Neural progenitor cell (in vitro differentiated cells): ENCODE measurements at regions not wholly inside any gene's neighbourhood (a gene's known extent, or its start where the extent isn't known, plus 50 kb on each side); places are given as distances from the start of the nearest gene placed in this dataset.

Experiments used
- EZH2 ChIP-seq: fragments of 200-600 bp; sonication (generic); IDR thresholded peaks from 2 replicates; pipeline ENCODE4 v1.6.1; 2017; ENCODE audit warnings: antibody characterized with exemption, mild to moderate bottlenecking, moderate library complexity
- TF ChIP-seq, protein P1 (sequence below): fragments of 200-600 bp; sonication (generic); IDR thresholded peaks from 2 replicates; pipeline ENCODE4 v1.5.1; 2017; ENCODE audit warnings: antibody characterized with exemption, mild to moderate bottlenecking

DNA sequence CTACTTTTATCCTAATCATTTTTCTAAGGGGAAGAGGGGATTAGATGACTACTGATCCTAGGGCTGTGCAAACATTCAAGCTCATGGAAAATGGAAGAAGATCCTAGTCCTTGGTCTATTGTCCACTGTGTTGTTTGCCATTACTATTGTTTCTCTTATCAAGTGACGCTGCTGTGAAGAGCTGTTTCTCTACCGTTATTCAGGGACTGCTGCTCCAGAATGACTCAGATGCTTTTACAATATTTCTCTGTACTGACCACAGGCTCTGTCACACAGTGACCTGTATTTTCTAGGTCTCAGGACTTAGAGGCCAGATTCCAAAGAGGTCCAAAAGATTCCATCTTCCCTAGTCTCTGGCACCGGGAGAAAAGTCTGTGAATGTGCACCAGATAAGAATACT is 159.5 kb upstream of the CHD1 start:
- TF ChIP-seq, protein P1, sequence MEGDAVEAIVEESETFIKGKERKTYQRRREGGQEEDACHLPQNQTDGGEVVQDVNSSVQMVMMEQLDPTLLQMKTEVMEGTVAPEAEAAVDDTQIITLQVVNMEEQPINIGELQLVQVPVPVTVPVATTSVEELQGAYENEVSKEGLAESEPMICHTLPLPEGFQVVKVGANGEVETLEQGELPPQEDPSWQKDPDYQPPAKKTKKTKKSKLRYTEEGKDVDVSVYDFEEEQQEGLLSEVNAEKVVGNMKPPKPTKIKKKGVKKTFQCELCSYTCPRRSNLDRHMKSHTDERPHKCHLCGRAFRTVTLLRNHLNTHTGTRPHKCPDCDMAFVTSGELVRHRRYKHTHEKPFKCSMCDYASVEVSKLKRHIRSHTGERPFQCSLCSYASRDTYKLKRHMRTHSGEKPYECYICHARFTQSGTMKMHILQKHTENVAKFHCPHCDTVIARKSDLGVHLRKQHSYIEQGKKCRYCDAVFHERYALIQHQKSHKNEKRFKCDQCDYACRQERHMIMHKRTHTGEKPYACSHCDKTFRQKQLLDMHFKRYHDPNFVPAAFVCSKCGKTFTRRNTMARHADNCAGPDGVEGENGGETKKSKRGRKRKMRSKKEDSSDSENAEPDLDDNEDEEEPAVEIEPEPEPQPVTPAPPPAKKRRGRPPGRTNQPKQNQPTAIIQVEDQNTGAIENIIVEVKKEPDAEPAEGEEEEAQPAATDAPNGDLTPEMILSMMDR = no peak
- no peak for TF ChIP-seq EZH2
